GM12864 (cell line): ENCODE measurements at regions not wholly inside any gene's neighbourhood (a gene's known extent, or its start where the extent isn't known, plus 50 kb on each side); places are given as distances from the start of the nearest gene placed in this dataset.
"Not testable (repeated sequence)": the region's sequence is repeated elsewhere in the genome, so short reads cannot be mapped to it uniquely, and the experiment has no call there.

Experiments
- DNase-seq: peaks from one replicate; pipeline ENCODE4 v3.0.0-alpha.2; 2011; ENCODE audit warnings: low read depth
- H3K4me3 ChIP-seq: 2 replicates; pipeline ENCODE4 v1.5.1; 2011; ENCODE audit warnings: mild to moderate bottlenecking, low read depth, low read length, control low read depth
- TF ChIP-seq, protein P1 (sequence below): IDR thresholded peaks from 2 replicates; pipeline ENCODE4 v1.5.1; 2011; ENCODE audit warnings: low read depth, mild to moderate bottlenecking, moderate library complexity, low read length, control low read depth, inconsistent platforms; ENCODE audit errors: missing control alignments

- no peak overlapping the region for H3K4me3 ChIP-seq
- TF ChIP-seq, protein P1, sequence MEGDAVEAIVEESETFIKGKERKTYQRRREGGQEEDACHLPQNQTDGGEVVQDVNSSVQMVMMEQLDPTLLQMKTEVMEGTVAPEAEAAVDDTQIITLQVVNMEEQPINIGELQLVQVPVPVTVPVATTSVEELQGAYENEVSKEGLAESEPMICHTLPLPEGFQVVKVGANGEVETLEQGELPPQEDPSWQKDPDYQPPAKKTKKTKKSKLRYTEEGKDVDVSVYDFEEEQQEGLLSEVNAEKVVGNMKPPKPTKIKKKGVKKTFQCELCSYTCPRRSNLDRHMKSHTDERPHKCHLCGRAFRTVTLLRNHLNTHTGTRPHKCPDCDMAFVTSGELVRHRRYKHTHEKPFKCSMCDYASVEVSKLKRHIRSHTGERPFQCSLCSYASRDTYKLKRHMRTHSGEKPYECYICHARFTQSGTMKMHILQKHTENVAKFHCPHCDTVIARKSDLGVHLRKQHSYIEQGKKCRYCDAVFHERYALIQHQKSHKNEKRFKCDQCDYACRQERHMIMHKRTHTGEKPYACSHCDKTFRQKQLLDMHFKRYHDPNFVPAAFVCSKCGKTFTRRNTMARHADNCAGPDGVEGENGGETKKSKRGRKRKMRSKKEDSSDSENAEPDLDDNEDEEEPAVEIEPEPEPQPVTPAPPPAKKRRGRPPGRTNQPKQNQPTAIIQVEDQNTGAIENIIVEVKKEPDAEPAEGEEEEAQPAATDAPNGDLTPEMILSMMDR = no peak
- no peak for DNase-seq
These were observed 133.3 kb upstream of the FOXQ1 start for GRCh38 chr6:1178590-1178989.

- DNase-seq = no peak
- no peak overlapping the region for H3K4me3 ChIP-seq
- TF ChIP-seq, protein P1 = no peak
These were observed 135.3 kb upstream of the FOXQ1 start for GRCh38 chr6:1176567-1176966.

DNA sequence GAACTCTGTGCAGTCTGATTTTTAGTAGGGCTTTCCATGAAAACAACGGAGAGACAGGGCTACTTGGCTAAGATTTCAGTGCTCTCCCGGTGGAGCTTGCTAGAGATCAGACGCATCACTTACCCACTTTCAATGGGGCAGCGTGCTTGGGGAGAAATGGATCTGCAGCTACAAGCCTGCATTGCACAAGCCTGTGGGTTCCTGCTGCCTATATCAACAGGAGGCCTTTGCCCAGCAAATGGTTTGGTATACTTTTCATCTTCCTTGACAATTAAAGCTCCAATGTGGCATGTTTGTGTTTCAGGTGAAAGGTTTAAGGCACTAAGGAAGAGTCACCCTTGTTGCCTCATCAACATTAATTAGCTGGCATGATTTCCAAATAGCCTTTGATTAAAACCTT, 136.0 kb upstream of the FOXQ1 start:
- no peak for DNase-seq
- H3K4me3 ChIP-seq = no peak overlapping the region
- TF ChIP-seq, protein P1 = no peak

DNA sequence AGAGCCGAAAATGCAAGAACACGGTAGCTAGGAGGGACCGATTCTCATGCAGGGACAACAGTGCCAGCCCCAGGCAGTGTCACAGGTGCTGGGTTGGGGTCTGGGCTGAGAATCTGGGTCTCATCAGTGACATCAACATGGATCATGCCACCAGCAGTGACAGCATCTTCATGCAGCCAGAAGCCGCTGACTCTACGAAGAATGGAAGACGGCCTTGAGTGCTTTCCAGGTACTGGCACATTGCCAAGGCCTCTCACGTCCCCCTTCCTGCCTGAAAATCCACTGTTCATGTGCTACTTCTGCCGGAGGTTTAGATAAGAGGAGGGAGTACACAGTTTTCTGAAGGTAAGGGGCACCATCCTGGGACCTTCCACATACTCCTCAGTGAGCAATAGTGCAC, 141.1 kb upstream of the FOXQ1 start:
- TF ChIP-seq, protein P1 = no peak
- no peak for DNase-seq
- no peak overlapping the region for H3K4me3 ChIP-seq

- no peak for DNase-seq
- TF ChIP-seq, protein P1 = no peak
- H3K4me3 ChIP-seq = no peak overlapping the region
These were observed 147.3 kb upstream of the FOXQ1 start for GRCh38 chr6:1164600-1164999.

DNA sequence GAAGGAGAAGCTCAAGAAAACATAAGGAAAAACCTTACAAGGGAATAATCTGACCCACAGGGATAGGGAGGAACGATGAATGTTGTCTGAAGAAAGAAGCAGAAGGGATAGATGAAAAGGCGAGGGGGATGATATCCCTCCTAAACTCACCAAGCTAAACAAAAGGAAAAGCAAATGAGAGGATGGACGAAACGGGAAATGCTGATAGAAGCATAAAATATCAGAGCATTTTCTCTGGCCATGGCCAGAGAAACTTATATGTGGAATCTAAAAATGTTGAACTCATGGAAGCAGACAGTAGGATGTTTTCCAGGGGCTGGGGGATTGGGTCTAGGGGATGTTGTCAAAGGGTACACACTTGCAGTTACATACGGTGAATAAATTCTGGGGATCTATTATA, 148.4 kb upstream of the FOXQ1 start:
- no peak for DNase-seq
- TF ChIP-seq, protein P1 = no peak
- no peak overlapping the region for H3K4me3 ChIP-seq

DNA sequence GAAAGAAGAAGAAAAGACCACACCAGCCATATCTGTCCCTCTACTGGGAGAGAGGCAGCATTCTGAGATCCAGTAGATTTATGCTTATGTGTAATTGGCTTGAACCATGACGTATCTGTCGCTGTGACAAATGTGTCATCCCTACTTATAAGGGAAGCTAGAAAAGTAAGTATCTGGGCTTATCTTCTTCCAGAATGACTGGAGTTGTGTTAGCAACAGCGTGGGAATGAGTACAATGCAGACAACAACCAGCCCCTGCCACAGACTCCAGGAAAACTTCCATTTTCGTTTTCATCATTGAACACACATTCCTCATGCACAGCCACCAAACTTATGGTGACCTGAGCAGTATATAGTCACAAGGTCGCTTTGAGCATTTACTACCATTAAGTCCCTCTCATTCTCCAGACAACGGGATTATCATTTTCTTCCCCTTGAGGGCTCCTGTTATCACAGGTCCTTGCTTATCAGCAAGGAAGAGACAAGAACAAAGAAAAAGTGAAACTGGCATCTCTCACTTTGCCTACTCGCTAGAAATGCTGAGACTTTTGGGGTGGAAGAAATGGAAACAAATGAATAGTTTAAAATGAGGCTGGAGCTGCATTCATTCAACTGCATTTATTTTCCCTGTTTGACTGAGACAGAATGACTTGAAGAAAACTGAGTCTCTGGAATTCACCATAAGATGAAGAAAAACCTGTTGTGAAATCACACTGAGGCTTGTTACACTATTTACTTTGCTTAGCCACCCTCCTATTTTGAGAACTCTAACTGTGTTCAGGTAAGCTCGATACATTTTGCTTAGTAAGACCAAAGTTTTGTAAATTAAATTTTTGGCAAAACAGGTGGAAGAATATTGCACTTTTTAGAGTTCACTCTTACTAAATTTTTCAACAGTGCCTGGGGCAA, 149.3 kb upstream of the FOXQ1 start:
- TF ChIP-seq, protein P1 = no peak
- DNase-seq = no peak
- H3K4me3 ChIP-seq = no peak overlapping the region; the same call in 1 of the 2 replicates

DNA sequence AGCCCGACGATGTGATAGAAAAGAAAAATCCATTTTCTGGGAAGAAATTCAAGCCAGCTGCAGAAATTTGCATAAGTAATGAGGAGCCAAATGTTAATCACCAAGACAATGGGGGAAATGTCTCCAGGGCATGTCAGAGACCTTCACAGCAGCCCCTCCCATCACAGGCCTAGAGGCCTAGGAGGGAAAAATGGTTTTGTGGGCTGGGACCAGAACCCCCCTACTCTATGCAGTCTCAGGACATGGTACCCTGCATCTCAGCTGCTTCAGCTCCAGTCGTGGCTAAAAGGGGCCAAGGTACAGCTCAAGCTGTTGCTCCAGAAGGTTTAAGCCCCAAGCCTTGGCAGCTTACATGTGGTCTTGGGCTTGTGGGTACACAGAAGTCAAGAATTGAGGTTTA, 155.5 kb upstream of the FOXQ1 start:
- H3K4me3 ChIP-seq, DNase-seq: not testable (repeated sequence)
